SH-SY5Y (cell line): ENCODE measurements at regions not wholly inside any gene's neighbourhood (a gene's known extent, or its start where the extent isn't known, plus 50 kb on each side); places are given as distances from the start of the nearest gene placed in this dataset.

Experiments
- GATA2 ChIP-seq: IDR thresholded peaks from 2 replicates; pipeline ENCODE4 v1.6.1; 2011; ENCODE audit warnings: mild to moderate bottlenecking, low read depth, low read length
- GATA3 ChIP-seq: IDR thresholded peaks from 2 replicates; pipeline ENCODE4 v1.6.1; 2011; ENCODE audit warnings: low read depth, mild to moderate bottlenecking, low read length, moderate library complexity

DNA sequence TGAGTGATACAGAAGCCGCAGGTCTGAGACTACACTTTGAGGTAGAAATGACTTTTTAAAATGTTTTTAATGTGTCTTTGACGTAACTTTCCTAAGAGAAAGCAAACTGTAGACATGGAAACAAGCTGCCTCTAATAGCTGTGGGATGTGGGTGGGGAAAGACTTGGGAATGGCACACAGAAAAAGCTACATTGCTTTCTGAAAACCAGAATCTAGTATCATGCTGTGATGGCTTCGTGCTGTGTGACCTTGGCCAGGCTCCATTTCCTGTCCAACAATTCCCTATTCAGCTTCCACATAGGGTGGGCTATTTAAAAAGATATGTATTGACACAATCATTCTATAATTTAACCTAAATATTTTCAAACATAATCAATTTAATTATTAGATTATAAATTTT, 909.1 kb downstream of the NCAM2 start:
- TF ChIP-seq GATA3 (no peak), GATA2 (no peak)
